ENCODE measurements at regions not wholly inside any gene's neighbourhood (a gene's known extent, or its start where the extent isn't known, plus 50 kb on each side); places are given as distances from the start of the nearest gene placed in this dataset.

DNA sequence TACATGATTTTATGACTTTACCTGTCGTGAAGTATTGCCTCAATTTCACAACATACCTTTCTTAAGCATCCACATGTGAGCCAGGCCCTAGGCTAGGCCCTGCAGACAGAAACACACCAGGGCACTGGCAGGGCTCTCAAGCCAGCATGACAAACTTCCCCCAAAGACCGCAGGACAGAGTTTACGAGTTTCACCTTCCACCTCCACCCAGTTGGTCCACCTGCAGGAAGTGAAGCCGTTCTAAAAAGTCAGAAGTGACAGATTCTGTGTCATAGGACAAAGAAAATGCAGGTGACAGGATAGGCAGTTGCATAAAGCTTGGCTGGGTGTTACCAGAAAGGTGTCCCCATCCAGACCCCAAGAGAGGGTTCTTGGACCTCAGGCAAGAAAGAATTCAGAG lies 382.3 kb downstream of the PCNX1 start:
- no peak overlapping the region for H4K8ac ChIP-seq (replicated peaks; ENCODE audit: insufficient read length, low read depth, low read length)
- H4K20me1 ChIP-seq (ENCODE audit: control insufficient read depth, insufficient read depth, insufficient read length): no peaks in the 10 kb centered on the region
- Mint-ChIP-seq H3K27ac (no peak overlapping the region; a peak in 1 of 7 replicates), H3K27me3 (ENCODE audit: low read depth) (no peaks in the 10 kb centered on the region), H3K4me3 (no peak overlapping the region), H3K4me1 (peaks cover 4 to 12% of the 10 kb centered on the region in 2 experiments; a peak in 3 of 4 replicates), H3K9me3 (peaks cover 4 to 6% of the 10 kb centered on the region in 2 experiments; a peak in 3 of 5 replicates), H3K36me3 (ENCODE audit: insufficient read depth in 1 of 3, low read depth in 3 of 3) (peaks cover 0 to 3% (median 0%) of the 10 kb centered on the region in 3 experiments; a peak in 2 of 7 replicates)
- no peak overlapping the region for H2AK5ac ChIP-seq (ENCODE audit: insufficient read length, low read length)
- WGBS (ENCODE audit: extremely low coverage, insufficient read length, low lambda C conversion rate): no CpG with 5 or more reads among the region's 4 CpGs
- TF ChIP-seq, protein P1, sequence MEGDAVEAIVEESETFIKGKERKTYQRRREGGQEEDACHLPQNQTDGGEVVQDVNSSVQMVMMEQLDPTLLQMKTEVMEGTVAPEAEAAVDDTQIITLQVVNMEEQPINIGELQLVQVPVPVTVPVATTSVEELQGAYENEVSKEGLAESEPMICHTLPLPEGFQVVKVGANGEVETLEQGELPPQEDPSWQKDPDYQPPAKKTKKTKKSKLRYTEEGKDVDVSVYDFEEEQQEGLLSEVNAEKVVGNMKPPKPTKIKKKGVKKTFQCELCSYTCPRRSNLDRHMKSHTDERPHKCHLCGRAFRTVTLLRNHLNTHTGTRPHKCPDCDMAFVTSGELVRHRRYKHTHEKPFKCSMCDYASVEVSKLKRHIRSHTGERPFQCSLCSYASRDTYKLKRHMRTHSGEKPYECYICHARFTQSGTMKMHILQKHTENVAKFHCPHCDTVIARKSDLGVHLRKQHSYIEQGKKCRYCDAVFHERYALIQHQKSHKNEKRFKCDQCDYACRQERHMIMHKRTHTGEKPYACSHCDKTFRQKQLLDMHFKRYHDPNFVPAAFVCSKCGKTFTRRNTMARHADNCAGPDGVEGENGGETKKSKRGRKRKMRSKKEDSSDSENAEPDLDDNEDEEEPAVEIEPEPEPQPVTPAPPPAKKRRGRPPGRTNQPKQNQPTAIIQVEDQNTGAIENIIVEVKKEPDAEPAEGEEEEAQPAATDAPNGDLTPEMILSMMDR (conservative IDR thresholded peaks at IDR 0.05): no peak
- H2BK15ac ChIP-seq (ENCODE audit: low read depth, low read length): no peak overlapping the region
- no peak overlapping the region for H2AFZ ChIP-seq (ENCODE audit: low read length)
- H3K9ac ChIP-seq (ENCODE audit: extremely low read depth, insufficient read length, low read length): no peak overlapping the region
- no peak overlapping the region for H3K4me2 ChIP-seq (ENCODE audit: insufficient read depth, insufficient read length, low read length)
- H3K79me1 ChIP-seq (ENCODE audit: insufficient read depth, low read depth, low read length, poor library complexity, severe bottlenecking): no peaks in the 10 kb centered on the region
- no peak for DNase-seq
- H3K79me2 ChIP-seq (ENCODE audit: insufficient read depth, low read length): no peaks in the 10 kb centered on the region
- H3K14ac ChIP-seq (ENCODE audit: insufficient read depth, low read length): no peak overlapping the region
- H3T11ph ChIP-seq (ENCODE audit: low read length): no peak overlapping the region
- H3K27me3 ChIP-seq (ENCODE audit: insufficient read depth, low read length): no peaks in the 10 kb centered on the region
- no peak overlapping the region for H3K18ac ChIP-seq (ENCODE audit: insufficient read length, low read depth, low read length)
- no peak overlapping the region for H4K5ac ChIP-seq (ENCODE audit: insufficient read length, low read depth, low read length)
- no peak overlapping the region for H2BK20ac ChIP-seq (ENCODE audit: low read depth, low read length, poor library complexity, severe bottlenecking)
- no peak overlapping the region for H3K4ac ChIP-seq (ENCODE audit: low read depth, low read length)
- H3K23me2 ChIP-seq (ENCODE audit: insufficient read length, low read depth, low read length, poor library complexity, severe bottlenecking): no peaks in the 10 kb centered on the region
- no peak overlapping the region for H2BK12ac ChIP-seq (ENCODE audit: insufficient read length, low read depth, low read length)
- H2BK5ac ChIP-seq (ENCODE audit: insufficient read length, low read length): no peak overlapping the region
- no peaks in the 10 kb centered on the region for H3K9me3 ChIP-seq (ENCODE audit: control insufficient read depth, low read depth, low read length)
- no peak overlapping the region for H4K91ac ChIP-seq (ENCODE audit: insufficient read length, low read depth, low read length)
- H2BK120ac ChIP-seq (ENCODE audit: low read depth, low read length, poor library complexity, severe bottlenecking): no peak overlapping the region
- no peaks in the 10 kb centered on the region for H3K4me1 ChIP-seq (ENCODE audit: insufficient read depth, low read length)
- H3K23ac ChIP-seq (ENCODE audit: insufficient read length, low read depth, low read length): no peak overlapping the region
- no peak overlapping the region for H3K56ac ChIP-seq (ENCODE audit: insufficient read length, low read depth, low read length)
- H3K27ac ChIP-seq (ENCODE audit: insufficient read length, low read depth, low read length): no peak overlapping the region
